Retinal pigment epithelial cell (primary cell): ENCODE measurements at regions not wholly inside any gene's neighbourhood (a gene's known extent, or its start where the extent isn't known, plus 50 kb on each side); places are given as distances from the start of the nearest gene placed in this dataset.
"Not testable (repeated sequence)": the region's sequence is repeated elsewhere in the genome, so short reads cannot be mapped to it uniquely, and the experiment has no call there.

Experiments
- DNase-seq: peaks from one replicate; pipeline ENCODE4 v3.0.0-alpha.2; 2010; ENCODE audit warnings: low read depth
- H3K4me3 ChIP-seq: 2 replicates; pipeline ENCODE4 v1.5.1; 2011; ENCODE audit warnings: mild to moderate bottlenecking, low read length, control low read depth, moderate library complexity
- TF ChIP-seq, protein P1 (sequence below): conservative IDR thresholded peaks from 2 replicates; pipeline ENCODE4 v1.5.1; 2011; ENCODE audit warnings: low read depth, low read length, control low read depth, inconsistent platforms

DNA sequence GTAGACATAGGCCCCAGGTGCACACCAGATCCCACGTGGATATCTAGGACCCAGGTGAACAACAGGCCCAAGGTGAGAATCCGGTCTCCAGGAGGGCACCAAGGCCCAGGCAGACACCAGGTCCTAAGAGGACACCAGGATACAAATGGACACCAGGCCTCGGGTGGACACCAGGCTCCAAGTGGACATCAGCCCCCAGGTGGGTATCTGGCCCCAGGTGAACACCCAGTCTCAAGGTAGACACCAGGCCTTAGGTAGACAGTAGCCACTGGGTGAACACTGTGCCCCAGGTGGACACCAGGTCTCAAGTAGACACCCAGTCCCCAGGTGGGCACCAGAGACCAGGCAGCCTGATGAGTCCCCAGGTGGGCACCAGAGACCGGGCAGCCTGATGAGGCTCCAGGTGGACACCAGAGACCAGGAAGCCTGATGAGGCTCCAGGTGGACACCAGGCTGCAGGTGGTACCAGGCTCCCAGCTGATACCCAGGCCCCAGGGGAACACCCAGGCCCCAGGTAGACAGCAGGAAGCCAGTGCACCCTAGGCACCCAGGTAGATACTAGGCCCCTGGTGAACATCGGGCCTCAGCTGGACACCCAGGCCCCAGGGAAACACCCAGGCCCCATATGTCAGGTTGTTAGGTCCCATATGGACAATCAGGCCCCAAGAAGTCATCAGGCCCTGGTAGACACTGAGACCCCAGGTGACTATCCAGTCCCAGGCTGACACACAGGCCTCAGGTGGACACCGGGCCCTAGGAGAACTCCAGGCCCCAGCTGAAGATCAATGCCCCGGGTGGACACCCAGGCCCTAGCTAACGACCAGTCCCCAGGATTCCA is 55.1 kb upstream of the SEPTIN5 start:
- DNase-seq, result no peak

DNA sequence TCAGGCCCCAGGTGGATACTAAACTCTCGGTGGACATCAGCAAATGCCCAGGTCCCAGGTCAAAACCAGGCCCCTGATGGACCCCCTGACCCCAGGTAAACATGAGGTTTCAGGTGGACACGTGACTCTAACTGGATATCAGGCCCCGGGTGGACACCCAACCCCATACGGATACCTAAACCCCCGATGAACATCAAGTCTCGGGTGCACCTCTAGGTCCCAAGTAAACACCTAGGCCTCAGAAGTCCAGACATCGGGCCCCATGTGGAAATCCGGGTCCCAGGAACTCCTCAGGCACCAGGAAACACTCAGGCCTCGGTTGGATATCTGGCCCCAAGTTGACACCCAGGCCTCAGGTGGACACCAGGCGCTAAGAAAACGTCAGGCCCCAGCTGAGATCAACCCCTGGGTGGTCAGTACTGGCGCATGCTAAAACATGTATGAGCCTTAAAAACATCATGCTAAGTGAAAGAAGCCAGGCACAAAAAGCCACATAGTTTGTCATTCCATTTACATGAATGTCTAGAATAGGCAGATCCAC is 54.4 kb upstream of the SEPTIN5 start:
- no peak overlapping the region for H3K4me3 ChIP-seq
- TF ChIP-seq, protein P1, sequence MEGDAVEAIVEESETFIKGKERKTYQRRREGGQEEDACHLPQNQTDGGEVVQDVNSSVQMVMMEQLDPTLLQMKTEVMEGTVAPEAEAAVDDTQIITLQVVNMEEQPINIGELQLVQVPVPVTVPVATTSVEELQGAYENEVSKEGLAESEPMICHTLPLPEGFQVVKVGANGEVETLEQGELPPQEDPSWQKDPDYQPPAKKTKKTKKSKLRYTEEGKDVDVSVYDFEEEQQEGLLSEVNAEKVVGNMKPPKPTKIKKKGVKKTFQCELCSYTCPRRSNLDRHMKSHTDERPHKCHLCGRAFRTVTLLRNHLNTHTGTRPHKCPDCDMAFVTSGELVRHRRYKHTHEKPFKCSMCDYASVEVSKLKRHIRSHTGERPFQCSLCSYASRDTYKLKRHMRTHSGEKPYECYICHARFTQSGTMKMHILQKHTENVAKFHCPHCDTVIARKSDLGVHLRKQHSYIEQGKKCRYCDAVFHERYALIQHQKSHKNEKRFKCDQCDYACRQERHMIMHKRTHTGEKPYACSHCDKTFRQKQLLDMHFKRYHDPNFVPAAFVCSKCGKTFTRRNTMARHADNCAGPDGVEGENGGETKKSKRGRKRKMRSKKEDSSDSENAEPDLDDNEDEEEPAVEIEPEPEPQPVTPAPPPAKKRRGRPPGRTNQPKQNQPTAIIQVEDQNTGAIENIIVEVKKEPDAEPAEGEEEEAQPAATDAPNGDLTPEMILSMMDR, result no peak
- DNase-seq, result no peak

More for the DNA sequence above, 55.1 kb upstream of the SEPTIN5 start:
- TF ChIP-seq, protein P1, result no peak
- H3K4me3 ChIP-seq, result no peak overlapping the region

DNA sequence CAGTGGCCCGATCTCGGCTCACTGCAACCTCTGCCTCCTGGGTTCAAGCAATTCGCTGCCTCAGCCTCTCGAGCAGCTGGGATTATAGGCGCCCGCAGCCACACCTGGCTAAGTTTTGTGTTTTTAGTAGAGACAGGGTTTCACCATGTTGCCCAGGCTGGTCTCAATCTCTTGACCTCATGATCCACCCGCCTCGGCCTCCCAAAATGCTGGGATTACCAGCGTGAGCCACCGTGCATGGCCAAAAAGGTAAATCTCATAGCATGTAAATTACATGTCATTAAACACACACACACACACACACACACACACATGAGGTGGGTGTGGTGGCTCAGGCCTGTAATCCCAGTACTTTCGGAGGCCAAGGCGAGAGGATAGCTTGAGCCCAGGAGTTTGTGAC is 53.7 kb upstream of the SEPTIN5 start:
- not testable (repeated sequence) for DNase-seq, H3K4me3 ChIP-seq

DNA sequence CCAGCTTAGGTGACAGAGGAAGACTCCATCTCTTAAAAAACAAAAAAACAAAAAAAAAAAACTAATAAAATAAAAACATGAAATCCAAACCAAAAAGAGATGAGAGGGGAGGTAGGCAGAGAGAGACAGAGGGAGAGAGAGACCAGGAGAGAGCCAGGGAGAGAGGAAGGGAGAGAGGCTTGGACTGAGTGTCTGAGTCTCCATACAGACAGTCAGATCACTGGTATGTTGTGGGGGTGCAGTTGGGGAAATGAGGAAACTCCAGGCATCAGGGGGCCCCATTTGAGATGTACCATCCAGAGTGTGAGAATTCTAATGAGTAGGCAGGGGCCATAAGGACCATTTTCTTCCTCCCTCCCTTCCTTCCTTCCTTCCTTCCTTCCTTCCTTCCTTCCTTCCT is 53.1 kb upstream of the SEPTIN5 start:
- DNase-seq, result no peak
- TF ChIP-seq, protein P1, result no peak
- H3K4me3 ChIP-seq, result no peak overlapping the region

DNA sequence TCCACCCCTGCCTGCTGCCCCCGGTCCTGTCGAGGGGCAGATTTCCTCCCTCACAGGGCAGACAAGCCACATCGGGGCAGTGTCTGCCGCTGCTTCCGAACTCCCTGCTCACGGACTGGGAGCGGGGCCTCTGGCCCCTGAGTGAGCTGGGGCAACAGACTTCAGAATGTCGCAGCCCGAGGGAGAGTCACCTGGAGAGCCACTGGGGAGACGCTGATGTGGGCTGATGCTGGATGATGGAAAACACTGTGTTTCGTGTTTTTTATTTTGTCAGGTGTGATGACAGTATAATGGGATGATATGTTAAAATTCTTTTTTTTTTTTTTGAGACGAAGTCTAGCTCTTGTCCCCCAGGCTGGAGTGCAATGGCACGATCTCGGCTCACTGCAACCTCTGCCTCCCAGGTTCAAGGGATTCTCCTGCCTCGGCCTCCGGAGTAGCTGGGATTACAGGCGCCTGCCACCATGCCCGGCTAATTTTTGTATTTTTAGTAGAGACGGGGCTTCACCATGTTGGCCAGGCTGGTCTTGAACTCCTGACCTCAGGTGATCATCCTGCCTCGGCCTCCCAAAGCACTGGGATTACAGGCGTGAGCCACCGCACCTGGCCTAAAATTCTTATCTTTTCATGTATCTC is 52.1 kb upstream of the SEPTIN5 start:
- DNase-seq, H3K4me3 ChIP-seq: not testable (repeated sequence)

DNA sequence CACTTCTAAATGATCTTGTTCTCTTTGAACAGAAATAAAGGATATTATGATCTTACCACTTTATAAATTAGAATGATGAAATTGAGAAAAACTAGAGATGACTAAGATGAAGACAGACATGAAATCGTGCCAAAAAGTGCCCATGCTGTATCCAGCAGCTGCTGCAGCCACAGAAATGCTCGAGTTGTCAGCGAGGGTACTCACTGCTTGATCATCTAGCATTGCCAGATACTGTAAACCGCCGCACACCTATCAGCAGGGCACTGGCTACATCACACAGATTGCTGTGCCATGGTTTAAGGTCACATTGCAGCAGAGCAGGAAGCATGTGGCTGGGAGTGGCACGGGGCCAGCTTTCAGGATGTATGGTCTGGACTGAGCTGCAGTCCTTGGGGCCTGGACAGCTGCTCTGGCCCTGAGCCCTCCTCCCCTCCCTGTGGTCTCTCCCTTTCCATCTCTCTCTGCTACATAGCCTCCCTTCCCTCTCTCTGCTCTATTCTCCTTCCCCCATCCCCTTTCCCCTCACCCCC is 51.0 kb upstream of the SEPTIN5 start:
- DNase-seq, result peak; percentile 48
- H3K4me3 ChIP-seq, result no peak overlapping the region

DNA sequence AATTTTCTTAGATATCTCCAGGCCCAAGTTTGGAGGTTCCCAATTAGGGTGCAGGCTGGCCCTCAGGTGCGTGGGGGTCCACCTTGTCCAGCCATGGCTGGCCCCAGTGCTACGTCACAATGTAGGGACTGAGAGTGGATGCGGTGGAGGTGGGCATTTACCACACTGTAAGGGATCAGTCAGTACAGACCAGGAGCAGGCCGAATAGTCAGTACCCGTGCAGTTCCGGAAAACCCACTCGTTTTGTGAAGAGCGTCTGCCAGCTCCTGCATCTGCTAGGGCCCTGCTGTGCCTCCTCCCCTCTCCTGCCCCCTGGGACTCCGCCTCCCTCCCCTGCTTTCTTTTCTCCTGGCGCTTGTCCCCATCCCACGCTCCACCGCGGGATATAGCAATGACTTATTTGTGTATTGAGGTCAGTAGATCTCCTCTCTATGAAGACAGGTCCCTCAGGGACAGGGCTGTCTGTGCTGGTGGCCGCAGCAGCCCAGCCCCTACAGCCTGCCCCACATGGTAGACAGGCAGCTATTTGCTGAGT is 50.4 kb upstream of the SEPTIN5 start:
- no peak for DNase-seq
- TF ChIP-seq, protein P1, result no peak
- no peak overlapping the region for H3K4me3 ChIP-seq

More for the DNA sequence above, 51.0 kb upstream of the SEPTIN5 start:
- TF ChIP-seq, protein P1, result no peak

DNA sequence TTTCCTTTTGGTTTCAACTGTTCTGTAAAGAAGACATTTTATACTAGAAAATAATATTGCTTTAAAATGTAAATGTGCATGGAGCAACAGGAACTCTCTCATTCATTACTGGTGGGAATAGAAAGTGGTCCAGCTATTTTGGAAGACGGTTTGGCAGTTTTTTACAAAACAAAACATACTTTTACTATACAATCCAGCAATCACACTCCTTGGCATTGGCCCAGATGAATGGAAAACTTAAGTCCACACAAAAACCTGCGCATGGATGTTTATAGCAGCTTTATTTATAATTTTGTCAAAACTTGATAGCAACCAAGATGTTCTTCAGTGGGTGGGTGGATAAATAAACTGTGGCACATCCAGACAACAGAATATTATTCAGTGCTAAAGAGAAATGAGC is 49.9 kb upstream of the SEPTIN5 start:
- DNase-seq, result no peak
- H3K4me3 ChIP-seq, result no peak overlapping the region

More for the DNA sequence above, 49.9 kb upstream of the SEPTIN5 start:
- TF ChIP-seq, protein P1, result no peak
